ENCODE measurements at regions not wholly inside any gene's neighbourhood (a gene's known extent, or its start where the extent isn't known, plus 50 kb on each side); places are given as distances from the start of the nearest gene placed in this dataset.

DNA sequence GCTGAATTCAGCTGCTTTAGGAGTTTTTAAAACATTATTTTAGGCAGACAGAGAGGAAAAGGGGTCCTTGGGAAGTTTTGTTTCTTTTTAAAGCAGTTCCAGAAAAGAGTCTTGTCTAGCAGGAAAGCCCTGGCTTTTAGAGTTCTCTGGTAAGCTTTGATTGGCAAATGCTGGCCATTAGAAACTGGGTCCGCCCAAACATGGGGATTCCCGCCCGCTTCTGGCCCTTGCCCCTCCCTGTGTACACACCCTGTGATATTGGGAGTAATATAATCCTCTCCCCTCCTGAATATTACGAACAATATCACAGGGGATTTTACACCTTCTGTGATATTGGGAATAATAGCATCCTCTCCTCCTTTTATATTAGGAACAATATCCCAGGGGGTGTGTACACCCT is 58.9 kb downstream of the ERICH4 start:
- TF ChIP-seq, protein P1, sequence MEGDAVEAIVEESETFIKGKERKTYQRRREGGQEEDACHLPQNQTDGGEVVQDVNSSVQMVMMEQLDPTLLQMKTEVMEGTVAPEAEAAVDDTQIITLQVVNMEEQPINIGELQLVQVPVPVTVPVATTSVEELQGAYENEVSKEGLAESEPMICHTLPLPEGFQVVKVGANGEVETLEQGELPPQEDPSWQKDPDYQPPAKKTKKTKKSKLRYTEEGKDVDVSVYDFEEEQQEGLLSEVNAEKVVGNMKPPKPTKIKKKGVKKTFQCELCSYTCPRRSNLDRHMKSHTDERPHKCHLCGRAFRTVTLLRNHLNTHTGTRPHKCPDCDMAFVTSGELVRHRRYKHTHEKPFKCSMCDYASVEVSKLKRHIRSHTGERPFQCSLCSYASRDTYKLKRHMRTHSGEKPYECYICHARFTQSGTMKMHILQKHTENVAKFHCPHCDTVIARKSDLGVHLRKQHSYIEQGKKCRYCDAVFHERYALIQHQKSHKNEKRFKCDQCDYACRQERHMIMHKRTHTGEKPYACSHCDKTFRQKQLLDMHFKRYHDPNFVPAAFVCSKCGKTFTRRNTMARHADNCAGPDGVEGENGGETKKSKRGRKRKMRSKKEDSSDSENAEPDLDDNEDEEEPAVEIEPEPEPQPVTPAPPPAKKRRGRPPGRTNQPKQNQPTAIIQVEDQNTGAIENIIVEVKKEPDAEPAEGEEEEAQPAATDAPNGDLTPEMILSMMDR (conservative IDR thresholded peaks at IDR 0.05; ENCODE audit: low read depth in 2 of 2): no peak
- TF ChIP-seq EZH2 (IDR thresholded peaks at IDR 0.05; ENCODE audit: low read depth, unreplicated experiment) (no peak), POLR2AphosphoS5 (IDR thresholded peaks at IDR 0.05; ENCODE audit: low read depth) (no peak), CREB1 (CRISPR knock-in tag; IDR thresholded peaks at IDR 0.05; ENCODE audit: low read depth) (no peak), ZNF331 (CRISPR knock-in tag; IDR thresholded peaks at IDR 0.05; ENCODE audit: low read depth) (no peak), JUNB (IDR thresholded peaks at IDR 0.05; ENCODE audit: unreplicated experiment) (no peak), EZH2phosphoT487 (IDR thresholded peaks at IDR 0.05; ENCODE audit: unreplicated experiment) (no peak)
- TF ChIP-seq, protein P2, sequence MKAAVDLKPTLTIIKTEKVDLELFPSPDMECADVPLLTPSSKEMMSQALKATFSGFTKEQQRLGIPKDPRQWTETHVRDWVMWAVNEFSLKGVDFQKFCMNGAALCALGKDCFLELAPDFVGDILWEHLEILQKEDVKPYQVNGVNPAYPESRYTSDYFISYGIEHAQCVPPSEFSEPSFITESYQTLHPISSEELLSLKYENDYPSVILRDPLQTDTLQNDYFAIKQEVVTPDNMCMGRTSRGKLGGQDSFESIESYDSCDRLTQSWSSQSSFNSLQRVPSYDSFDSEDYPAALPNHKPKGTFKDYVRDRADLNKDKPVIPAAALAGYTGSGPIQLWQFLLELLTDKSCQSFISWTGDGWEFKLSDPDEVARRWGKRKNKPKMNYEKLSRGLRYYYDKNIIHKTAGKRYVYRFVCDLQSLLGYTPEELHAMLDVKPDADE (IDR thresholded peaks at IDR 0.05): no peak
- TF ChIP-seq, protein P3, sequence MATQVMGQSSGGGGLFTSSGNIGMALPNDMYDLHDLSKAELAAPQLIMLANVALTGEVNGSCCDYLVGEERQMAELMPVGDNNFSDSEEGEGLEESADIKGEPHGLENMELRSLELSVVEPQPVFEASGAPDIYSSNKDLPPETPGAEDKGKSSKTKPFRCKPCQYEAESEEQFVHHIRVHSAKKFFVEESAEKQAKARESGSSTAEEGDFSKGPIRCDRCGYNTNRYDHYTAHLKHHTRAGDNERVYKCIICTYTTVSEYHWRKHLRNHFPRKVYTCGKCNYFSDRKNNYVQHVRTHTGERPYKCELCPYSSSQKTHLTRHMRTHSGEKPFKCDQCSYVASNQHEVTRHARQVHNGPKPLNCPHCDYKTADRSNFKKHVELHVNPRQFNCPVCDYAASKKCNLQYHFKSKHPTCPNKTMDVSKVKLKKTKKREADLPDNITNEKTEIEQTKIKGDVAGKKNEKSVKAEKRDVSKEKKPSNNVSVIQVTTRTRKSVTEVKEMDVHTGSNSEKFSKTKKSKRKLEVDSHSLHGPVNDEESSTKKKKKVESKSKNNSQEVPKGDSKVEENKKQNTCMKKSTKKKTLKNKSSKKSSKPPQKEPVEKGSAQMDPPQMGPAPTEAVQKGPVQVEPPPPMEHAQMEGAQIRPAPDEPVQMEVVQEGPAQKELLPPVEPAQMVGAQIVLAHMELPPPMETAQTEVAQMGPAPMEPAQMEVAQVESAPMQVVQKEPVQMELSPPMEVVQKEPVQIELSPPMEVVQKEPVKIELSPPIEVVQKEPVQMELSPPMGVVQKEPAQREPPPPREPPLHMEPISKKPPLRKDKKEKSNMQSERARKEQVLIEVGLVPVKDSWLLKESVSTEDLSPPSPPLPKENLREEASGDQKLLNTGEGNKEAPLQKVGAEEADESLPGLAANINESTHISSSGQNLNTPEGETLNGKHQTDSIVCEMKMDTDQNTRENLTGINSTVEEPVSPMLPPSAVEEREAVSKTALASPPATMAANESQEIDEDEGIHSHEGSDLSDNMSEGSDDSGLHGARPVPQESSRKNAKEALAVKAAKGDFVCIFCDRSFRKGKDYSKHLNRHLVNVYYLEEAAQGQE (IDR thresholded peaks at IDR 0.05; ENCODE audit: unreplicated experiment): no peak
